ENCODE measurements at regions not wholly inside any gene's neighbourhood (a gene's known extent, or its start where the extent isn't known, plus 50 kb on each side); places are given as distances from the start of the nearest gene placed in this dataset.

- H4K20me1 ChIP-seq (ENCODE audit: control insufficient read depth, insufficient read depth), result no peaks in the 10 kb centered on the region
- H3K4me3 ChIP-seq, result no peak overlapping the region
- H3K27me3 ChIP-seq (replicated peaks in 1 of 2; ENCODE audit: control insufficient read depth in 2 of 2, insufficient read depth in 2 of 2, low read length in 1 of 2), result no peaks in the 10 kb centered on the region
- 0 out of 2 replicates have a peak, but pooled peaks have one; percentile 59 for TF ChIP-seq MTA2 (IDR thresholded peaks at IDR 0.05; ENCODE audit: low read depth)
- TF ChIP-seq, protein P1, sequence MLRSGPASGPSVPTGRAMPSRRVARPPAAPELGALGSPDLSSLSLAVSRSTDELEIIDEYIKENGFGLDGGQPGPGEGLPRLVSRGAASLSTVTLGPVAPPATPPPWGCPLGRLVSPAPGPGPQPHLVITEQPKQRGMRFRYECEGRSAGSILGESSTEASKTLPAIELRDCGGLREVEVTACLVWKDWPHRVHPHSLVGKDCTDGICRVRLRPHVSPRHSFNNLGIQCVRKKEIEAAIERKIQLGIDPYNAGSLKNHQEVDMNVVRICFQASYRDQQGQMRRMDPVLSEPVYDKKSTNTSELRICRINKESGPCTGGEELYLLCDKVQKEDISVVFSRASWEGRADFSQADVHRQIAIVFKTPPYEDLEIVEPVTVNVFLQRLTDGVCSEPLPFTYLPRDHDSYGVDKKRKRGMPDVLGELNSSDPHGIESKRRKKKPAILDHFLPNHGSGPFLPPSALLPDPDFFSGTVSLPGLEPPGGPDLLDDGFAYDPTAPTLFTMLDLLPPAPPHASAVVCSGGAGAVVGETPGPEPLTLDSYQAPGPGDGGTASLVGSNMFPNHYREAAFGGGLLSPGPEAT (IDR thresholded peaks at IDR 0.05; ENCODE audit: low read depth), result 0 out of 2 replicates have a peak, but pooled peaks have one; percentile 25
- TF ChIP-seq NR2F1 (conservative IDR thresholded peaks at IDR 0.05), result 0 out of 2 replicates have a peak, but pooled peaks have one; percentile 1
- TF ChIP-seq FOXM1 (IDR thresholded peaks at IDR 0.05; ENCODE audit: low read depth, low read length), result no peak
- TF ChIP-seq IKZF1 (conservative IDR thresholded peaks at IDR 0.05), result peak; percentile 69
- TF ChIP-seq LARP7 (IDR thresholded peaks at IDR 0.05), result no peak
- TF ChIP-seq EP300 (IDR thresholded peaks at IDR 0.05; ENCODE audit: borderline replicate concordance in 1 of 2, control insufficient read depth in 1 of 2, low read depth in 2 of 2, low read length in 2 of 2), result 0 out of 4 replicates have a peak, but pooled peaks of 1 of the 2 experiments have one; percentile 2
- TF ChIP-seq IKZF2 (IDR thresholded peaks at IDR 0.05), result peak in 1 of 2 experiments; percentile 46; a peak in 1 of 4 replicates
- no peak for TF ChIP-seq KAT2A (conservative IDR thresholded peaks at IDR 0.05; ENCODE audit: control insufficient read depth, low read depth, low read length)
- TF ChIP-seq USF2 (IDR thresholded peaks at IDR 0.05; ENCODE audit: borderline replicate concordance, low read depth, low read length), result no peak
- 43% methylated on average over 5 of the region's 5 CpGs for WGBS (ENCODE audit: insufficient coverage, insufficient replicate concordance, low lambda C conversion rate, missing lambda C conversion rate)
- H3K4me1 ChIP-seq (ENCODE audit: control insufficient read depth, insufficient read depth, low read length), result no peaks in the 10 kb centered on the region
- ChIA-PET SMC1A (ENCODE audit: uncharacterized antibody, unreplicated experiment) (interaction anchor here (0.6 to 1.1 kb wide), 2 partner anchors 12 to 21 kb away, joined by 3 read pairs; no protein-coding TSS in a partner anchor), CTCF (no interaction called here), POLR2A (no interaction called here), RAD21 (ENCODE audit: unreplicated experiment) (no interaction called here)
- DNase-seq (ENCODE audit: low read depth, low spot score), result no peak
- H3K9me3 ChIP-seq (replicated peaks; ENCODE audit: control insufficient read depth, insufficient read depth, low read length), result no peaks in the 10 kb centered on the region
- no peaks in the 10 kb centered on the region for H3K79me2 ChIP-seq (ENCODE audit: control insufficient read depth, insufficient read depth, low read length)
- FAIRE-seq, result no peak
- BruUV-seq (replicated peaks), result no TSS peak
- H3K36me3 ChIP-seq (ENCODE audit: control insufficient read depth in 2 of 2, insufficient read depth in 2 of 2, low read length in 1 of 2), result no peaks in the 10 kb centered on the region
- no peak overlapping the region for H3K27ac ChIP-seq (ENCODE audit: control insufficient read depth, insufficient read depth)
- intact Hi-C loops (cut with micrococcal nuclease; ENCODE audit: unreplicated experiment), result loop anchor here (5.0 to 10.0 kb wide), 2 partner anchors 92 to 700 kb away; no protein-coding TSS in a partner anchor
- H3K9ac ChIP-seq (ENCODE audit: control insufficient read depth, insufficient read depth, low read length), result no peak overlapping the region
- ATAC-seq, result peak; percentile 61
- H2AFZ ChIP-seq (ENCODE audit: control insufficient read depth, low read depth, low read length), result no peak overlapping the region
- no peak overlapping the region for H3K4me2 ChIP-seq (ENCODE audit: control insufficient read depth, insufficient read depth)
- in situ Hi-C loops (cut with MboI), result no loop called here
Observed at GRCh38 chr12:63304887-63305316, 153.9 kb upstream of the AVPR1A start.

All from GM12878 (cell line).